ENCODE measurements at regions not wholly inside any gene's neighbourhood (a gene's known extent, or its start where the extent isn't known, plus 50 kb on each side); places are given as distances from the start of the nearest gene placed in this dataset.
"Not testable (repeated sequence)": the region's sequence is repeated elsewhere in the genome, so short reads cannot be mapped to it uniquely, and the experiment has no call there.

- CTCF ChIA-PET = no interaction called here
- H3K36me3 Mint-ChIP-seq = no peaks in the 10 kb centered on the region
- no peaks in the 10 kb centered on the region for H3K27me3 Mint-ChIP-seq
- ATAC-seq (no peak), DNase-seq (no peak)
- no peaks in the 10 kb centered on the region for H3K4me1 Mint-ChIP-seq
- peaks cover 6% of the 10 kb centered on the region for H3K9me3 Mint-ChIP-seq (ENCODE audit: low read depth)
- H3K27ac Mint-ChIP-seq = no peak overlapping the region
- no peak overlapping the region for H3K4me3 Mint-ChIP-seq
These were observed 430.0 kb upstream of the KAZN start for GRCh38 chr1:14168326-14169063.

GRCh38 chr1:14173598-14173997 is 424.9 kb upstream of the KAZN start:
- CTCF ChIA-PET = no interaction called here
- Mint-ChIP-seq H3K27ac (no peak overlapping the region), H3K4me1 (no peaks in the 10 kb centered on the region), H3K27me3 (no peaks in the 10 kb centered on the region), H3K4me3 (no peak overlapping the region), H3K9me3 (ENCODE audit: low read depth) (no peaks in the 10 kb centered on the region), H3K36me3 (no peaks in the 10 kb centered on the region)
- no peak for ATAC-seq
- DNase-seq = no peak

- H3K27ac Mint-ChIP-seq; ATAC-seq; H3K36me3 Mint-ChIP-seq; H3K4me3 Mint-ChIP-seq; CTCF ChIA-PET; DNase-seq; H3K4me1 Mint-ChIP-seq; H3K9me3 Mint-ChIP-seq (ENCODE audit: low read depth): not testable (repeated sequence)
- peaks cover 11% of the 10 kb centered on the region for H3K27me3 Mint-ChIP-seq
These were observed 420.6 kb upstream of the KAZN start for GRCh38 chr1:14177866-14178265.

- no peaks in the 10 kb centered on the region for H3K9me3 Mint-ChIP-seq (ENCODE audit: low read depth)
- CTCF ChIA-PET = no interaction called here
These were observed 417.7 kb upstream of the KAZN start for GRCh38 chr1:14180738-14181137.

GRCh38 chr1:14181191-14181795 is 417.2 kb upstream of the KAZN start:
- ATAC-seq (no peak), DNase-seq (no peak)
- Mint-ChIP-seq H3K9me3 (ENCODE audit: low read depth) (no peaks in the 10 kb centered on the region), H3K4me1 (no peaks in the 10 kb centered on the region), H3K27ac (no peak overlapping the region), H3K27me3 (peaks cover 11% of the 10 kb centered on the region), H3K36me3 (no peaks in the 10 kb centered on the region), H3K4me3 (no peak overlapping the region)
- CTCF ChIA-PET = no interaction called here

More at GRCh38 chr1:14180738-14181137, 417.7 kb upstream of the KAZN start:
- Mint-ChIP-seq H3K4me3 (no peak overlapping the region), H3K36me3 (no peaks in the 10 kb centered on the region), H3K4me1 (no peaks in the 10 kb centered on the region), H3K27me3 (peaks cover 11% of the 10 kb centered on the region), H3K27ac (no peak overlapping the region)
- DNase-seq (no peak), ATAC-seq (no peak)

- H3K36me3 Mint-ChIP-seq = no peaks in the 10 kb centered on the region
- H3K27ac Mint-ChIP-seq = no peak overlapping the region
- H3K27me3 Mint-ChIP-seq = peaks cover 11% of the 10 kb centered on the region
- H3K9me3 Mint-ChIP-seq (ENCODE audit: low read depth) = no peaks in the 10 kb centered on the region
- DNase-seq = no peak
- no peak overlapping the region for H3K4me3 Mint-ChIP-seq
- ATAC-seq = no peak
- CTCF ChIA-PET = no interaction called here
- H3K4me1 Mint-ChIP-seq = no peaks in the 10 kb centered on the region
These were observed 415.6 kb upstream of the KAZN start for GRCh38 chr1:14182856-14183255.

- Mint-ChIP-seq H3K9me3 (ENCODE audit: low read depth) (no peaks in the 10 kb centered on the region), H3K27me3 (peaks cover 11% of the 10 kb centered on the region), H3K4me3 (no peak overlapping the region), H3K4me1 (no peaks in the 10 kb centered on the region), H3K36me3 (no peaks in the 10 kb centered on the region), H3K27ac (no peak overlapping the region)
- DNase-seq = no peak
- CTCF ChIA-PET = no interaction called here
- ATAC-seq = no peak
These were observed 415.2 kb upstream of the KAZN start for GRCh38 chr1:14183329-14183728.

- CTCF ChIA-PET = no interaction called here
- ATAC-seq = no peak
- H3K36me3 Mint-ChIP-seq = no peaks in the 10 kb centered on the region
These were observed 414.0 kb upstream of the KAZN start for GRCh38 chr1:14184454-14184853.

GRCh38 chr1:14189381-14189780 is 409.1 kb upstream of the KAZN start:
- CTCF ChIA-PET = no interaction called here
- DNase-seq = no peak
- ATAC-seq = no peak
- Mint-ChIP-seq H3K4me1 (no peaks in the 10 kb centered on the region), H3K4me3 (no peak overlapping the region), H3K27me3 (no peaks in the 10 kb centered on the region), H3K27ac (no peak overlapping the region), H3K9me3 (ENCODE audit: low read depth) (no peaks in the 10 kb centered on the region), H3K36me3 (no peaks in the 10 kb centered on the region)

More at GRCh38 chr1:14184454-14184853, 414.0 kb upstream of the KAZN start:
- Mint-ChIP-seq H3K9me3 (ENCODE audit: low read depth) (no peaks in the 10 kb centered on the region), H3K4me1 (no peaks in the 10 kb centered on the region), H3K27ac (no peak overlapping the region), H3K4me3 (no peak overlapping the region), H3K27me3 (peaks cover 11% of the 10 kb centered on the region)
- DNase-seq = no peak

- H3K9me3 Mint-ChIP-seq (ENCODE audit: low read depth) = no peaks in the 10 kb centered on the region
- CTCF ChIA-PET = no interaction called here
- no peak overlapping the region for H3K4me3 Mint-ChIP-seq
- no peaks in the 10 kb centered on the region for H3K27me3 Mint-ChIP-seq
- no peak for ATAC-seq
- no peaks in the 10 kb centered on the region for H3K36me3 Mint-ChIP-seq
- H3K4me1 Mint-ChIP-seq = no peaks in the 10 kb centered on the region
- no peak for DNase-seq
- no peak overlapping the region for H3K27ac Mint-ChIP-seq
These were observed 408.0 kb upstream of the KAZN start for GRCh38 chr1:14190508-14190907.

- ATAC-seq (no peak), DNase-seq (no peak)
- Mint-ChIP-seq H3K4me1 (no peaks in the 10 kb centered on the region), H3K36me3 (no peaks in the 10 kb centered on the region), H3K4me3 (no peak overlapping the region), H3K27me3 (no peaks in the 10 kb centered on the region), H3K9me3 (ENCODE audit: low read depth) (no peaks in the 10 kb centered on the region), H3K27ac (no peak overlapping the region)
- CTCF ChIA-PET = no interaction called here
These were observed 404.0 kb upstream of the KAZN start for GRCh38 chr1:14194511-14194910.

- CTCF ChIA-PET = no interaction called here
- Mint-ChIP-seq H3K27ac (no peak overlapping the region), H3K36me3 (no peaks in the 10 kb centered on the region), H3K27me3 (no peaks in the 10 kb centered on the region), H3K4me3 (no peak overlapping the region), H3K9me3 (ENCODE audit: low read depth) (no peaks in the 10 kb centered on the region), H3K4me1 (no peaks in the 10 kb centered on the region)
- ATAC-seq (no peak), DNase-seq (no peak)
These were observed 393.4 kb upstream of the KAZN start for GRCh38 chr1:14205066-14205465.

- no peak for DNase-seq
- no peak for ATAC-seq
- H3K4me3 Mint-ChIP-seq = no peak overlapping the region
- H3K27ac Mint-ChIP-seq = no peak overlapping the region
- H3K4me1 Mint-ChIP-seq = no peaks in the 10 kb centered on the region
- H3K9me3 Mint-ChIP-seq (ENCODE audit: low read depth) = peaks cover 3% of the 10 kb centered on the region
- peaks cover 2% of the 10 kb centered on the region for H3K27me3 Mint-ChIP-seq
- CTCF ChIA-PET = no interaction called here
- no peaks in the 10 kb centered on the region for H3K36me3 Mint-ChIP-seq
These were observed 383.3 kb upstream of the KAZN start for GRCh38 chr1:14215151-14215550.

- CTCF ChIA-PET = no interaction called here
- no peak for ATAC-seq
- H3K36me3 Mint-ChIP-seq = no peaks in the 10 kb centered on the region
- no peak overlapping the region for H3K4me3 Mint-ChIP-seq
- peaks cover 2% of the 10 kb centered on the region for H3K27me3 Mint-ChIP-seq
- peaks cover 3% of the 10 kb centered on the region for H3K9me3 Mint-ChIP-seq (ENCODE audit: low read depth)
- no peaks in the 10 kb centered on the region for H3K4me1 Mint-ChIP-seq
- no peak for DNase-seq
- H3K27ac Mint-ChIP-seq = no peak overlapping the region
These were observed 381.1 kb upstream of the KAZN start for GRCh38 chr1:14217384-14217783.

Data from activated CD8-positive, alpha-beta memory T cell treated with anti-CD3 and anti-CD28 coated beads, Interleukin-2, amount 10 ng/mL, durations not matched to agents 7 days and 5 days (primary cell).